ENCODE measurements at regions not wholly inside any gene's neighbourhood (a gene's known extent, or its start where the extent isn't known, plus 50 kb on each side); places are given as distances from the start of the nearest gene placed in this dataset.
"Not testable (repeated sequence)": the region's sequence is repeated elsewhere in the genome, so short reads cannot be mapped to it uniquely, and the experiment has no call there.

DNA sequence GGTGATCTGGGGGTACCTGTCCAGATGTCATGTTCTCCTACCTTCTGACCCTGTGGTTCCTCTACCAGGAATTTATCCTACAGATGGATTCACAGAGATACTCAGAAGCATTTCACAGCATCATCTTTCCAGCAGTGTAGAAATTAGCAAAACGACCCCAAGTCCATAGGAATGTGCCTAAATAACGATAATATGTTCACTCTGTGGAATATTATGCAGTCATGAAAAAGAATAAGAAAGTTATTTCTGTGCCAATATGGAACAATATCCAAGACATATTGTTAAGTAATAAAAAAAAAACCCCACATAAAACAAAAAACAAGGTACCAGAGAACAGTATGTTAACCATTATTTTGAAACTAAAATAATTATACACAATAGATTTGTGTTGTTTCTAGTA is 123.8 kb upstream of the SDK1 start:
- no peaks in the 10 kb centered on the region for H3K36me3 ChIP-seq
- peaks cover 0 to 4% of the 10 kb centered on the region in 2 donors for H3K9me3 ChIP-seq
- H3K4me1 ChIP-seq, result no peaks in the 10 kb centered on the region
- no peaks in the 10 kb centered on the region for H3K27me3 ChIP-seq
- no peak for DNase-seq (ENCODE audit: low spot score in 2 of 2)
- intact Hi-C loops (cut with DNase I; ENCODE audit: low total_unique reads), result no loop called here
- no peak for TF ChIP-seq POLR2AphosphoS5 (IDR thresholded peaks at IDR 0.05)
- no peak for TF ChIP-seq POLR2A (IDR thresholded peaks at IDR 0.05)
- TF ChIP-seq, protein P1, sequence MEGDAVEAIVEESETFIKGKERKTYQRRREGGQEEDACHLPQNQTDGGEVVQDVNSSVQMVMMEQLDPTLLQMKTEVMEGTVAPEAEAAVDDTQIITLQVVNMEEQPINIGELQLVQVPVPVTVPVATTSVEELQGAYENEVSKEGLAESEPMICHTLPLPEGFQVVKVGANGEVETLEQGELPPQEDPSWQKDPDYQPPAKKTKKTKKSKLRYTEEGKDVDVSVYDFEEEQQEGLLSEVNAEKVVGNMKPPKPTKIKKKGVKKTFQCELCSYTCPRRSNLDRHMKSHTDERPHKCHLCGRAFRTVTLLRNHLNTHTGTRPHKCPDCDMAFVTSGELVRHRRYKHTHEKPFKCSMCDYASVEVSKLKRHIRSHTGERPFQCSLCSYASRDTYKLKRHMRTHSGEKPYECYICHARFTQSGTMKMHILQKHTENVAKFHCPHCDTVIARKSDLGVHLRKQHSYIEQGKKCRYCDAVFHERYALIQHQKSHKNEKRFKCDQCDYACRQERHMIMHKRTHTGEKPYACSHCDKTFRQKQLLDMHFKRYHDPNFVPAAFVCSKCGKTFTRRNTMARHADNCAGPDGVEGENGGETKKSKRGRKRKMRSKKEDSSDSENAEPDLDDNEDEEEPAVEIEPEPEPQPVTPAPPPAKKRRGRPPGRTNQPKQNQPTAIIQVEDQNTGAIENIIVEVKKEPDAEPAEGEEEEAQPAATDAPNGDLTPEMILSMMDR (IDR thresholded peaks at IDR 0.05), result no peak
- no peak overlapping the region for H3K27ac ChIP-seq
- no peak overlapping the region for H3K4me3 ChIP-seq

DNA sequence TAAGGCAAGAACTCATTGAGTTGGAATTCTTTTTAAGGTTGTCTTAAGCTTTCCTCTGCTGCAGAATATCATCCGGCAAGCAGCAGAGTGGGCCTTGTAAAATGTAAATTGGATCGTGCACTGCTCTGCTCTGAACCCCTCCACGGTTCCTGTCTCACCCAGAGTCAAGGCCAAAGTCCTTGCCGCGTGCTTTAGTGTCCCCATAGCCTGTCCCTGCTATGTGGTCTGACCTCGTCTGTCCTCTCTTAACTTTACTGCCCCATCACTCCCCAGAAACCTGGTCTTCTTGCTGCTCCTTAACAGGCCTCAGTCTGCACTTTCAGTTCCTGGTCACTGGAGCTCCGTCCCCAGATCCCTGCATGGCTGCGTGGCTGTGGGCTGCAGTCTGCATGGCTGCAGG is 121.6 kb upstream of the SDK1 start:
- no peaks in the 10 kb centered on the region for H3K27me3 ChIP-seq
- no peak overlapping the region for H3K4me3 ChIP-seq
- TF ChIP-seq POLR2A (IDR thresholded peaks at IDR 0.05) (no peak), POLR2AphosphoS5 (IDR thresholded peaks at IDR 0.05) (no peak)
- TF ChIP-seq, protein P1 (IDR thresholded peaks at IDR 0.05), result no peak
- H3K9me3 ChIP-seq, result peaks cover 7 to 10% of the 10 kb centered on the region in 2 donors
- H3K27ac ChIP-seq, result no peak overlapping the region
- no peak for DNase-seq (ENCODE audit: low spot score in 2 of 2)
- H3K36me3 ChIP-seq, result no peaks in the 10 kb centered on the region
- no peaks in the 10 kb centered on the region for H3K4me1 ChIP-seq
- intact Hi-C loops (cut with DNase I; ENCODE audit: low total_unique reads), result no loop called here

DNA sequence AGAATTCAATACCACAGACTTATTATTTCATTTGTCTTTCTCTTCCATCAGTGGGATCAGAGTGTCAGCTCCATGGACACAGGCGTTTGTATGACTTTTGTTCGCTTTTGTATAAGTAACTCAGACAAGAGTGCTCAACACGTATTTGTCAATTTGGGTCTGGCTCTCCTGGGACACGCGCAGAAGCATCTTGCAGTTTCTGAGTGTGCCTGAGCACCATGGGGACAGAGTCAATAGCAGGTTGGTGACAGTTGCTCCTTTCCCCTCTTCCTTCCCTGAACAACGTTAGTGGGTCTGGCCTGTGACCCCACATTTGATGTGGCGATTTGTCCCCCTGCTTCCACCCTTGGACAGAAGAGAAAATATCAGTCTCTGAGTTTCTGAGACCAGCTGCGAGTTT is 120.4 kb upstream of the SDK1 start:
- H3K27ac ChIP-seq, result no peak overlapping the region
- TF ChIP-seq, protein P1 (IDR thresholded peaks at IDR 0.05), result no peak
- TF ChIP-seq POLR2A (IDR thresholded peaks at IDR 0.05) (no peak), POLR2AphosphoS5 (IDR thresholded peaks at IDR 0.05) (no peak)
- intact Hi-C loops (cut with DNase I; ENCODE audit: low total_unique reads), result no loop called here
- H3K4me3 ChIP-seq, result no peak overlapping the region
- no peaks in the 10 kb centered on the region for H3K4me1 ChIP-seq
- no peak for DNase-seq (ENCODE audit: low spot score in 2 of 2)
- peaks cover 7 to 10% of the 10 kb centered on the region in 2 donors for H3K9me3 ChIP-seq
- H3K36me3 ChIP-seq, result no peaks in the 10 kb centered on the region
- no peaks in the 10 kb centered on the region for H3K27me3 ChIP-seq

DNA sequence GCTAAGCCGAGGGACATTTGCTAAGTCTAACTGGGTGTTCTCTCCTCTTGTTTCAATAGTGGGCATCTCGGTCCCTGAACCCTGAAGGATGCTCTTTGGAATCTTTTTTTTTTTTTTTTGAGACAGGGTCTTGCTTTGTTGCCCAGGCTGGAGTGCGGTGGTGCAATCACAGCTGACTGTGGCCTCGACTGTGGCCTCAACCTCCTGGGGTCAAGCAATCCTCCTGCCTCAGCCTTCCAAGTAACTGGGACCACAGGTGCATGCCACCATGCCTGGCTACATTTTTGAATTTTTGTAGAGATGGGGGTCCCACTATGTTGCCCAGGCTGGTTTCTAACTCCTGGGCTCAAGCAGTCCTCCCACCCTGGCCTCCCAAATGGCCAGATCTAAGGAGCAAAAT is 119.0 kb upstream of the SDK1 start:
- H3K9me3 ChIP-seq, result peaks cover 7 to 10% of the 10 kb centered on the region in 2 donors
- H3K36me3 ChIP-seq; intact Hi-C loops (cut with DNase I; ENCODE audit: low total_unique reads); H3K4me1 ChIP-seq; H3K27ac ChIP-seq; H3K4me3 ChIP-seq; DNase-seq (ENCODE audit: low spot score in 2 of 2); H3K27me3 ChIP-seq: not testable (repeated sequence)

DNA sequence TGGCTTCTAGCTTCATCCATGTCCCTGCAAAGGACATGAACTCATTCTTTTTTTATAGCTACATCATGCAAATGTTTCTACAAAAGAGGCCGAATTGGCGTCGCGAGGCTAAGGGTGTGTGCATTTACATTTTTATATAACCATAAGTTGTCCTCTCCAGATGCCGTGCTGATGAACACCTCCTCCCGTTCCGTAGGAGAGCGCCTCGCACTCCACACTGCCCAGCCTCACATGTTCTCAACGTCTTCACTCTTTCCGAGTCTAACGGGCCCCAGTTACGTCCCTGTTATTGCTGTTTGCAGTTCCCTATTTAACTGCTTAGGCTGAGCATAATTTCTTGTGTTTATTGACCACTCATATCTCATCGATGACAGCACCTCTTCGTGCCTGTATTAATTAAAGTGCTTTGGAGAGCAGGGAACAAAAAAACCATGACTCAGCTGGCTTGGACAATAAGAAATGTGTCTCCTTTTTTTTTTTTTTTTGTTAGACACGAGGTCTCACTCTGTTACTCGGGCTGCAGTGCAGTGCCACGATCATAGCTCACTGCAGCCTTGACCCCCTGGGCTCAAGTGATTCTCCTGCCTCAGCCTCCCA is 113.5 kb upstream of the SDK1 start:
- intact Hi-C loops (cut with DNase I; ENCODE audit: low total_unique reads), result no loop called here
- TF ChIP-seq POLR2A (IDR thresholded peaks at IDR 0.05) (no peak), POLR2AphosphoS5 (IDR thresholded peaks at IDR 0.05) (no peak)
- TF ChIP-seq, protein P1 (IDR thresholded peaks at IDR 0.05), result no peak

DNA sequence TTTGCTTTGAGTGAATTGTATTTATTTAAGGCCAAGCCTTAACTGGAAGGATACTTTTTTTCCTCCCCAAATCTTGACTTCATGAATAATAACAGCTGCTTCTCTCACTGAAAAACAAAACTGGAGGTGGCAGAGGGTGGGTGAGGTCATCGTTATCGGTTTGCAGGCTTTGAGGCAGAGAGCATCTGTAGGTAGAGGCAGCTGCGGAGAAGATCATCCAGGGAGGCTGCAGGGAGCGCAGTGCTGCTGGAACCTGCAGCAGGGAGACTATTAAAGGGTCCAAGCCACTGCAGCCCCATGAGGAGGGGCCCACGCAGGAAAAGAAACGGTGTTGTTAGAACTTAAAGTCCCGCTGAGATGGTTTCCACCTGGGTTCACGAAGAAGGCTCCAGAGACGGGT is 112.1 kb upstream of the SDK1 start:
- TF ChIP-seq, protein P1 (IDR thresholded peaks at IDR 0.05), result no peak
- TF ChIP-seq POLR2AphosphoS5 (IDR thresholded peaks at IDR 0.05) (no peak), POLR2A (IDR thresholded peaks at IDR 0.05) (no peak)
- DNase-seq (ENCODE audit: low spot score in 2 of 2), result no peak
- intact Hi-C loops (cut with DNase I; ENCODE audit: low total_unique reads), result no loop called here

More for the DNA sequence above, 113.5 kb upstream of the SDK1 start:
- Histone ChIP-seq H3K4me1 (no peaks in the 10 kb centered on the region), H3K27ac (no peak overlapping the region), H3K36me3 (no peaks in the 10 kb centered on the region), H3K27me3 (no peaks in the 10 kb centered on the region), H3K4me3 (no peak overlapping the region), H3K9me3 (peaks cover 6 to 7% of the 10 kb centered on the region in 2 donors)
- no peak for DNase-seq (ENCODE audit: low spot score in 2 of 2)

More for the DNA sequence above, 112.1 kb upstream of the SDK1 start:
- Histone ChIP-seq H3K9me3 (no peaks in the 10 kb centered on the region), H3K4me3 (no peak overlapping the region), H3K36me3 (no peaks in the 10 kb centered on the region), H3K27ac (no peak overlapping the region), H3K27me3 (no peaks in the 10 kb centered on the region), H3K4me1 (no peaks in the 10 kb centered on the region)
